ENCODE measurements at regions not wholly inside any gene's neighbourhood (a gene's known extent, or its start where the extent isn't known, plus 50 kb on each side); places are given as distances from the start of the nearest gene placed in this dataset.

DNA sequence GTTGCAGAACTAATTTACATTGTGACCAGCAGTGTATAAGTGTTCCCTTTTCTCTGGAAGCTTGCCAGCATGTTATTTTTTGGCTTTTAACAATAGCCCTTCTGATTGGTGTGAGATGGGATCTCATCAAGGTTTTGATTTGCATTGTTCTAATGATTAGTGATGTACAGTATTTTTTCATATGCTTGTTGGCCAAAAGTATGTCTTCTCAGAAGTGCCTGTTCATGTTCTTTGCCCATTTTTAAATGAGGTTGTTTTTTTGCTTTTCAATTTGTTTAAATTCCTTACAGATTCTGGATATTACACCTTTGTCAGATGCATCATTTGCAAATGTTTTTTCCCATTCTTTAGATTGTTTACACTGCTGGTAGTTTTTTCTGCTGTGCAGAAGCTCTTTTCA lies 627.0 kb upstream of the CNTNAP2 start:
- intact Hi-C loops (cut with DNase I, micrococcal nuclease): no loop called here
- no peak for DNase-seq
- no peak overlapping the region for H3K4me3 ChIP-seq
- no peak for ATAC-seq
- H3K36me3 ChIP-seq (ENCODE audit: low read depth): no peaks in the 10 kb centered on the region
- no peak for TF ChIP-seq CTCF (IDR thresholded peaks at IDR 0.05)
- H3K9me3 ChIP-seq: peaks cover 27% of the 10 kb centered on the region
- no peaks in the 10 kb centered on the region for H3K4me1 ChIP-seq (ENCODE audit: low read depth)

DNA sequence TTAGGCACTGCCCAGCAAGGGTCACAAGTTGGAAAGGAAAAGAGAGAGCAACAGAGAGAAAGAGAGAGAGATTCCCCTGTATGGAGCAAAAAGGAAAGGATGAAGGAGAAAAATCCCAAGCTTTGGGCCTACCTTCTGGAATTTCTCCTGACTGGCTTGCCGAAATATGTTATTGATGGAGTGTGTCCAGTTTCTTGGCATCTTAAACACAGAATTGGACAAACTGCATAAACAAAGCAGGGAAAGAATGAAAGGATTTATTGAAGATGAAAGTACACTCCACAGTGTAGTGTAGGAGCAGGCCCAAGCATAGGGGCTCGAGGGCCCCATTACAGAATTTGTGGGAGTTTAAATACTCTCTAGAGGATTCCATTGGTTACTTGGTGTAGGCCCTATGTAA lies 627.8 kb upstream of the CNTNAP2 start:
- TF ChIP-seq CTCF (IDR thresholded peaks at IDR 0.05): no peak
- ATAC-seq (no peak), DNase-seq (no peak)
- Histone ChIP-seq H3K36me3 (ENCODE audit: low read depth) (no peaks in the 10 kb centered on the region), H3K4me3 (no peak overlapping the region), H3K9me3 (peaks cover 27% of the 10 kb centered on the region), H3K4me1 (ENCODE audit: low read depth) (no peaks in the 10 kb centered on the region)
- intact Hi-C loops (cut with DNase I, micrococcal nuclease): no loop called here

- Histone ChIP-seq H3K9me3 (peaks cover 14% of the 10 kb centered on the region), H3K4me1 (ENCODE audit: low read depth) (no peaks in the 10 kb centered on the region), H3K36me3 (ENCODE audit: low read depth) (no peaks in the 10 kb centered on the region), H3K4me3 (no peak overlapping the region)
- intact Hi-C loops (cut with DNase I, micrococcal nuclease): no loop called here
- no peak for ATAC-seq
- no peak for TF ChIP-seq CTCF (IDR thresholded peaks at IDR 0.05)
- DNase-seq: no peak
Observed at GRCh38 chr7:145481985-145482384, 634.6 kb upstream of the CNTNAP2 start.

DNA sequence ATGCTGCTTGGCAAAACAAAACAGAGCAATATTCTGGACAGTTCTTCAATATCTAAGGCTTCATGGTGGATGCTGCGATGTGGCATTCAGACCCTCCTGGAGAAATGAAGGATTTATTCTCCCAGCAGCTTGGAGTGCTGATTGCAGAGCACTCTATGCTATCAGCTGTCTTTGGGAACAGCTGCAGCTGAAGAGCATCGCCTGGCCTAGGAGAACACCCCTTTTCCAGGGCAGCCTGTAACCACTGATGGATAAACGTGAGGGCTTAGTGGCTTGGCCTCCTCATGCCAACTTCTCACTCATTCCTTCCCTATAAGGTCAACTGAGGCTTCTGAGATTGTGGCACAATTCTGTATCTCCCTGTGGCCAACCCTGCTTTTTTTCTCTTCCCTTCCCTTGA lies 638.1 kb upstream of the CNTNAP2 start:
- intact Hi-C loops (cut with DNase I, micrococcal nuclease): no loop called here
- no peaks in the 10 kb centered on the region for H3K4me1 ChIP-seq (ENCODE audit: low read depth)
- TF ChIP-seq CTCF (IDR thresholded peaks at IDR 0.05): no peak
- H3K36me3 ChIP-seq (ENCODE audit: low read depth): no peaks in the 10 kb centered on the region
- H3K4me3 ChIP-seq: no peak overlapping the region
- ATAC-seq (no peak), DNase-seq (no peak)
- H3K9me3 ChIP-seq: peaks cover 10% of the 10 kb centered on the region

- no peaks in the 10 kb centered on the region for H3K4me1 ChIP-seq (ENCODE audit: low read depth)
- ATAC-seq (no peak), DNase-seq (no peak)
- H3K4me3 ChIP-seq: no peak overlapping the region
- peaks cover 9% of the 10 kb centered on the region for H3K9me3 ChIP-seq
- intact Hi-C loops (cut with DNase I, micrococcal nuclease): no loop called here
- no peak for TF ChIP-seq CTCF (IDR thresholded peaks at IDR 0.05)
- no peaks in the 10 kb centered on the region for H3K36me3 ChIP-seq (ENCODE audit: low read depth)
Observed at GRCh38 chr7:145474009-145474686, 638.3 kb upstream of the TPK1 start.

DNA sequence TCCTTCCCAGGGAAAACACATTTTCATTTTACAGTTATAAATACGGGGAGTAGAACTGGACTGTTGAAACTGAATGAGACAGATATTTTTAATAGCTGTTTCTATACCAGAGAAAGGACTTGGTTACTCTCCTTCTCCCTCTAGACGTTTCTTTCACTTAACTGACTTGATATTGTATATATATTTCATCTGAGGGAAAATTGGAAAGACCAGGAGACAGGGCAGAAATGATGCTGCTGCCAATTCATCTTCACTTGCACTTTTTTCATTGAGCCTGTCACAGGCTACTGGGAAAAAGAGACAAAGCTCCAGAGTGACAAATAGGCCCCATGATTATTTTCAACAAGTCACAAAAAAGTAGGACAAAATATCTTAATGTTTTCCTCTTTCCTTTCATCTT lies 636.0 kb upstream of the TPK1 start:
- ATAC-seq: no peak

More for the DNA sequence above, 636.0 kb upstream of the TPK1 start:
- Histone ChIP-seq H3K36me3 (ENCODE audit: low read depth) (no peaks in the 10 kb centered on the region), H3K9me3 (peaks cover 9% of the 10 kb centered on the region), H3K4me1 (ENCODE audit: low read depth) (no peaks in the 10 kb centered on the region), H3K4me3 (no peak overlapping the region)
- intact Hi-C loops (cut with DNase I, micrococcal nuclease): no loop called here
- no peak for TF ChIP-seq CTCF (IDR thresholded peaks at IDR 0.05)
- no peak for DNase-seq
